Activated CD4-positive, alpha-beta T cell treated with anti-CD3 and anti-CD28 coated beads for 36 hours (primary cell): ENCODE measurements at regions not wholly inside any gene's neighbourhood (a gene's known extent, or its start where the extent isn't known, plus 50 kb on each side); places are given as distances from the start of the nearest gene placed in this dataset.

Experiments used
- ATAC-seq: fragments of 200-7000 bp; cut with Tn5 transposase; one replicate; pipeline ENCODE4 v1.10.0; 2021; ENCODE audit warnings: mild to moderate bottlenecking, moderate library complexity
- CTCF ChIA-PET: fragments of 350-600 bp; sonication (Branson Sonifier 250); formaldehyde crosslinking; loops from one replicate; lab custom pipeline; 2021; ENCODE audit warnings: antibody characterized with exemption; lab: Charles Lee
- POLR2A ChIA-PET: fragments of 350-600 bp; sonication (Branson Sonifier 250); formaldehyde crosslinking; loops from one replicate; lab custom pipeline; 2021; ENCODE audit warnings: antibody characterized with exemption, inconsistent platforms; lab: Charles Lee
- DNase-seq: peaks from one replicate; pipeline ENCODE4 v3.0.0-alpha.2; 2020
- H3K27ac Mint-ChIP-seq: one replicate; pipeline ENCODE4 v1.8.0; 2021; ENCODE audit warnings: mixed read lengths
- H3K27me3 Mint-ChIP-seq: one replicate; pipeline ENCODE4 v1.8.0; 2021; ENCODE audit warnings: mixed read lengths
- H3K36me3 Mint-ChIP-seq: one replicate; pipeline ENCODE4 v1.8.0; 2021; ENCODE audit warnings: low read depth, mixed read lengths
- H3K4me1 Mint-ChIP-seq: one replicate; pipeline ENCODE4 v1.8.0; 2021; ENCODE audit warnings: mixed read lengths
- H3K4me3 Mint-ChIP-seq: one replicate; pipeline ENCODE4 v1.8.0; 2021; ENCODE audit warnings: mild to moderate bottlenecking, moderate library complexity, mixed read lengths
- H3K9me3 Mint-ChIP-seq: one replicate; pipeline ENCODE4 v1.8.0; 2021; ENCODE audit warnings: low read depth, mixed read lengths
- intact Hi-C, 2 experiments: fragments of 100-400 bp; cut with DNase I in 1 of 2; cut with micrococcal nuclease in 1 of 2; formaldehyde crosslinking; loops; one replicate each; pipeline versions ENCODE4 v1.14.2 to v1.15.1; 2022 to 2024; cut with DNase I, micrococcal nuclease

DNA sequence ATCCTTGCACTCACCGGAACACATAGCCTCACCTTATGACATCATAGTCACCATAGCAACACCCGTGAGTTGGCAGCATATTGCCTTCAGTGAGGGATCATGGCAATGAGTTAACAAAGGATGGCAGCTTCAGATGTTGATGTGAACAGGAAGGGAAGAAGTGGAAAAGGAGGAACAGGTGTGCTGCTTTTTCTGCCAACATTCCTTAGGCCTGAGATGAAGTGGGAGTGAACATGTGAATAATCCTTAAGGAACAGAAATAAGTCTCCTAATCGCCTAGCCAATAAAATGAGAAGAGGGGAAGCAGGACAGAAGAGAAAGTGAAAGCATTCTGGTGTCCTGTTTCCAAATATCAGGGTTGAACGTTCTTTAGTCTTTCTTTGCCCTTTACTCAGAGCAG is 360.0 kb downstream of the BRINP1 start:
- ChIA-PET POLR2A (no interaction called here), CTCF (no interaction called here)
- Mint-ChIP-seq H3K36me3 (no peaks in the 10 kb centered on the region), H3K4me3 (no peak overlapping the region), H3K4me1 (no peaks in the 10 kb centered on the region), H3K27me3 (no peaks in the 10 kb centered on the region), H3K27ac (no peak overlapping the region), H3K9me3 (no peaks in the 10 kb centered on the region)
- ATAC-seq (no peak), DNase-seq (no peak)
- intact Hi-C loops, result no loop called here

- Mint-ChIP-seq H3K4me1 (no peaks in the 10 kb centered on the region), H3K27me3 (no peaks in the 10 kb centered on the region), H3K9me3 (no peaks in the 10 kb centered on the region), H3K27ac (no peak overlapping the region), H3K4me3 (no peak overlapping the region), H3K36me3 (no peaks in the 10 kb centered on the region)
- intact Hi-C loops, result no loop called here
- POLR2A ChIA-PET, result no interaction called here
- ATAC-seq (no peak), DNase-seq (no peak)
- CTCF ChIA-PET, result no interaction called here
Measured at GRCh38 chr9:119020284-119020683, 349.0 kb downstream of the BRINP1 start.

- no peak for ATAC-seq
- intact Hi-C loops, result no loop called here
- H3K4me1 Mint-ChIP-seq, result no peaks in the 10 kb centered on the region
- no peaks in the 10 kb centered on the region for H3K36me3 Mint-ChIP-seq
- ChIA-PET POLR2A (no interaction called here), CTCF (no interaction called here)
- no peak overlapping the region for H3K27ac Mint-ChIP-seq
- DNase-seq, result no peak
- H3K27me3 Mint-ChIP-seq, result no peaks in the 10 kb centered on the region
- H3K4me3 Mint-ChIP-seq, result no peak overlapping the region
- H3K9me3 Mint-ChIP-seq, result no peaks in the 10 kb centered on the region
Measured at GRCh38 chr9:119020730-119021333, 348.4 kb downstream of the BRINP1 start.

DNA sequence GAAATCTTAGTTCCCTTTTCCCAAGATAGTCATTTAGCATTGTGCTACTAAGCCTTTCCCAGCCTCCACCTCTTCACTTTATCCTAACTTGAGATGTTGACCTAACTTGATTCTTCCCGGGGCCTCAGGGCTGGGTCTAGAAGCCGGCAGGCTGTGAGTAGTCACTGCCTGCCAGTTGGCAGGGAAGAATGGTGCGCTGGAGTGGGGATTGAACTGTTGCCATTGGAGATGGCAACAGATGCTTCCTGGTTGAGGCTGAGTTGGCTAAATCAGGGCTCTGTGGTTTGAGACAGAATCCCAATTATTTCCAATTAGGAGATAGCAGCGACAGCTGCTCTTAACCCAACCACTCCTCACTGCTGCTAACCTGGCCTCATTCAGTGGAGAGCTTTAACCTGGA is 343.1 kb downstream of the BRINP1 start:
- ChIA-PET CTCF (interaction anchor here (0.8 kb wide), 1 partner anchor 828 kb away, joined by 3 read pairs; no protein-coding TSS in a partner anchor), POLR2A (no interaction called here)
- H3K4me3 Mint-ChIP-seq, result no peak overlapping the region
- no peaks in the 10 kb centered on the region for H3K36me3 Mint-ChIP-seq
- peaks cover 4% of the 10 kb centered on the region for H3K9me3 Mint-ChIP-seq
- no peak overlapping the region for H3K27ac Mint-ChIP-seq
- H3K27me3 Mint-ChIP-seq, result no peaks in the 10 kb centered on the region
- no peak for ATAC-seq
- DNase-seq, result no peak
- intact Hi-C loops, result no loop called here
- H3K4me1 Mint-ChIP-seq, result no peaks in the 10 kb centered on the region

DNA sequence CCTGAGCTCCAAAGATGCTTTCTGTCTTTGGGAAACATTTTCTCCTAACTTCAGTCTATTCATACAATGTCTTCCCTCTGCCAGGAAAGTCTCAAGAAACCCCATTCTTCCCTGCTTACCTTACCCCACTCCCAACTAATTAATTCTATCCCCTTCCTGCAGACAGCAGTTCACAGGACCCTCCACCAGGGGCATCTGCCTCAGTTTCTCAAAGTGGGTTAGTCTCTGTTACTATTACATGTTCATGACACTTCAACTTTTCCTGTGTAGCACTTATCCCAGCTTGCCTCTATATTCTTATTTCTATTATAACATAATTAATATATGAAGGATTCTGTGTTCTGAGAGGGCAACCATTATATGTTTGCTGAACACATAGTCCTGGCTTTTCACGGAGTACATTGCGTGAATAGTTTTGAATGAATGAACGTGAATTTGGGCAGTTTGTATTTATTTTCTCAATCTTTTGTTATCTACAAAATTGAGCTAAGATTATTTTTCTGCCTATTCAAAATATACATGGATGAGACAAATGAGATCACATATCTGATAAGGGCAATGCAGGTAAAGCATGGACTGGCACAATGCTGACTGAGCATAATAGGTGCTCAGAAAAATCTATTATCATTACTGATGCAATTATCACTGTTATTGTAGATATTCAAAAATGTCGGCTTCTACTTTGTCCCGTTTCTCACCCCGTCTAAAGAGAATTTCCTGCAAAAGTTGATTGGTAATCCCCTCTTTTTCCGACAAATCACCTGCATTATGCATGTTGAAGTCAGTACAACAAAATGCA is 341.1 kb downstream of the BRINP1 start:
- ChIA-PET POLR2A (no interaction called here), CTCF (interaction anchor here (0.5 to 0.6 kb wide), 2 partner anchors 907 to 1617 kb away, joined by 3 to 4 read pairs; no protein-coding TSS in a partner anchor)
- no peak overlapping the region for H3K27ac Mint-ChIP-seq
- intact Hi-C loops, result no loop called here
- ATAC-seq (no peak), DNase-seq (no peak)
- H3K4me1 Mint-ChIP-seq, result no peaks in the 10 kb centered on the region
- no peaks in the 10 kb centered on the region for H3K27me3 Mint-ChIP-seq
- no peaks in the 10 kb centered on the region for H3K36me3 Mint-ChIP-seq
- peaks cover 5% of the 10 kb centered on the region for H3K9me3 Mint-ChIP-seq
- H3K4me3 Mint-ChIP-seq, result no peak overlapping the region

DNA sequence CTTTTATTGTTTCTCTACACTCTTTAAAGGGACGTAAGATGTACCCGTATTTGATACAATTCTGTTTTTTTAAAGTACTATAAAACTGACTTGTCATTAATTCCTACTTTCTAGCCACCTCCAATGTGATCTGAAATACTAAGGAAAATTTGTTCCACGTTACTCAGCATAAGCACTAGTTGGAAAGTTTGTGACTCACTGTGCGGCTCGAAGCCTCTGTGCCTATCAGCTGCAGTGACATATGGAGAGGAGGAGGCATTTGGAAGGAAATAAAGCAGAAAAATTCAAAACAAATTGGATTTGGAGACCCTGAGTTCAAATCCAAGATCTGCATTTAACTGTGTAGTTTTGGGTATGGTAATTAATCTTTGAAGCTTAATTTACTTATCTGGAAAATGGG is 339.3 kb downstream of the BRINP1 start:
- Mint-ChIP-seq H3K27me3 (no peaks in the 10 kb centered on the region), H3K9me3 (peaks cover 5% of the 10 kb centered on the region), H3K4me1 (no peaks in the 10 kb centered on the region), H3K4me3 (no peak overlapping the region), H3K27ac (no peak overlapping the region), H3K36me3 (no peaks in the 10 kb centered on the region)
- intact Hi-C loops, result no loop called here
- ATAC-seq (no peak), DNase-seq (no peak)
- ChIA-PET CTCF (no interaction called here), POLR2A (no interaction called here)

DNA sequence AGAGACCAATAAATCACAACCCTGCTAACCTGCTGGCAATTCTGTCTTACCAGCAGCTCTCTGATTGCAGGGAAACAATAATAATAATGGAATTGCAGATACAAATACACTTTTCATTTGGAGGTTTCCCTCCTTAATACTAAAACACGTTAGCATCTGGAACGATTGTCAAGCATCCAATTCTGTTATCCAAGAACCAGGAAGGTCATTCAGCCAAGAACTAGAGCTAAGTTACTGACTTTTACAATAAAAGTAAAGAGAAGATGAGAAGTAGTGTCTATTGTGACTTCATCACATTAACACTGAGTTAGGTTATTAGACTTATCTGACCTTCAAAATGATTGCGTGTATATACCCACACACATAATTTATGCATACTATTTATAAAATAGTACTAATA is 335.6 kb downstream of the BRINP1 start:
- POLR2A ChIA-PET, result no interaction called here

DNA sequence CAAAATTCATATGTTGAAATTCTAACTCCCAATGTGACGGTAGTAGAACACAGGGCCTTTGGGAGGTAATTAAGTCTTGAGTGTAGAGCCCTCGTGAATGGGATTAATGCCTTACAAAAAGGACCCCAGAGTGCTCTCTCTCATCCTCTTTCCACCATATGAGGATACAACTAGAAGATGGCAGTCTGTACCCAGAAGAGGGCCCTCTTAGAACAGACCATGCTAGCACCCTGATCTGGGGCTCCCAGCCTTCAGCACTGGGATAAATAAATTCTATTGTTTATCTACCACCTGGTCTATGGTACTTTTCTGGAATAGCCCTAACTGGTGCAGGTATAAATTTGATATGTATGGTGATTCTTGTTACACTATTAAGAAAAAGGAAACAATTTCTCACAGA is 332.3 kb downstream of the BRINP1 start:
- Mint-ChIP-seq H3K27me3 (no peaks in the 10 kb centered on the region), H3K4me1 (no peaks in the 10 kb centered on the region), H3K27ac (no peak overlapping the region), H3K36me3 (no peaks in the 10 kb centered on the region), H3K9me3 (peaks cover 2% of the 10 kb centered on the region), H3K4me3 (no peak overlapping the region)
- POLR2A ChIA-PET, result no interaction called here
- ATAC-seq (no peak), DNase-seq (no peak)
- CTCF ChIA-PET, result no interaction called here
- intact Hi-C loops, result no loop called here

More for the DNA sequence above, 335.6 kb downstream of the BRINP1 start:
- CTCF ChIA-PET, result no interaction called here
- ATAC-seq, result no peak
- H3K9me3 Mint-ChIP-seq, result peaks cover 2% of the 10 kb centered on the region
- no peaks in the 10 kb centered on the region for H3K4me1 Mint-ChIP-seq
- DNase-seq, result no peak
- H3K4me3 Mint-ChIP-seq, result no peak overlapping the region
- no peak overlapping the region for H3K27ac Mint-ChIP-seq
- no peaks in the 10 kb centered on the region for H3K27me3 Mint-ChIP-seq
- H3K36me3 Mint-ChIP-seq, result no peaks in the 10 kb centered on the region
- intact Hi-C loops, result no loop called here

GRCh38 chr9:119043996-119044395 is 325.2 kb downstream of the BRINP1 start:
- ChIA-PET POLR2A (no interaction called here), CTCF (no interaction called here)
- Mint-ChIP-seq H3K4me1 (no peaks in the 10 kb centered on the region), H3K27ac (no peak overlapping the region), H3K9me3 (no peaks in the 10 kb centered on the region), H3K27me3 (no peaks in the 10 kb centered on the region), H3K36me3 (no peaks in the 10 kb centered on the region), H3K4me3 (no peak overlapping the region)
- no peak for ATAC-seq
- intact Hi-C loops, result no loop called here
- no peak for DNase-seq

DNA sequence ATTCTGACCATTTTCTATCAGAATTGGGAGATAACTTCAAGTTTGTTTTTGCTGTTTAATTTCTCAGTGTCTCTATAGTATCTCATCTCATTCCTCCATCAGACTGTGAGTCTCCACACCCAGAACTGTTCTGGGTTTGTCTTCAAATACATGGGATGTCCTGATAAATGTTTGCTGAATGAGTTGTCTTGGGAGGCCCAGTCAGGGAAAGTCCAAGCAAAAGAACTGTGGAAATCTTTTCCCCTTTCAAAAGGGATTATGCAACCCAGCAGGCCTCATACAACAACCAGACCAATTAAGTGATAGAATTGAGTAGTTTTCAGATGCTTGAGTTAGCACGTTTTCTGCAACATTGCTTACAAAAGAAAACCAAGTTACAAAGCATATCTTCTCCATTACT is 324.4 kb downstream of the BRINP1 start:
- POLR2A ChIA-PET, result no interaction called here
- DNase-seq (no peak), ATAC-seq (no peak)
- no peaks in the 10 kb centered on the region for H3K9me3 Mint-ChIP-seq
- H3K4me1 Mint-ChIP-seq, result no peaks in the 10 kb centered on the region
- no peaks in the 10 kb centered on the region for H3K36me3 Mint-ChIP-seq
- H3K27me3 Mint-ChIP-seq, result no peaks in the 10 kb centered on the region
- CTCF ChIA-PET, result no interaction called here
- no peak overlapping the region for H3K27ac Mint-ChIP-seq
- H3K4me3 Mint-ChIP-seq, result no peak overlapping the region
- intact Hi-C loops, result no loop called here

DNA sequence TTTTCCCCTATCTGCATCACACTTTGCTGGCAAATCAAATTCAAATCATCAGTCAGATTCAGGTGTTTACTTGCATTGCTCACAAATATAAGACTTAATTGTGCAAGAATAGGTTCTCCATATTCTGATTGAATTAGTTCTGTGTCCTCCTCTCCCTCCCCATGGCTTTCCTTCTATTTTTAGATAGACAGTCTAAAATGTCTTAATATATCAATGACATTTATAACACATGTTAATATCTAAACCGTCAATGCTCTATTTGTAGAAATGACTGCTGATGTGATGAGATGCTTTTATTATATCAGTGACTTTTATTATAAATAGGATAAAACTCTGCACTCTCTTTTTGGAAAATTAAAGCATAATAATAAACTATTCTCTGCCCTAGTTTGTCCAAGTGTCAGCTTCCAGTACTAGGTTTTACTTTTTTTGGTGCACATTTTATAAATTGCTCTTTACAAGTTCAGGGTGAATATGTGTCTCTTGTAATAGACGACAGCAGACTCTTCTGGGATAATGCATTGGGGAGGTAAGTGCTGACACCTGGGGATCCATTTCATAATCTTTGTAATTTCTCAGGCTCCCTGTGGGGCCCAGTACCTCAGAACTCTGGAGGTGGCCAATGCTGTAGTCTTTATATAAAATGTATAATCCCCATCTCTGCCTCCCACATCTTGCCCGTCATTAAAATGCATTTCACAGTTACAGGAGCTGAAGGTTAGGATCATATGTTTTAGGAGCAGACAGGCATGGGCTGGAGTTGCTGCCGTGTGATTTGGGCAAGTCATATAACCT is 321.5 kb downstream of the BRINP1 start:
- ChIA-PET POLR2A (no interaction called here), CTCF (no interaction called here)
- no peak overlapping the region for H3K4me3 Mint-ChIP-seq
- no peak for DNase-seq
- H3K27me3 Mint-ChIP-seq, result no peaks in the 10 kb centered on the region
- H3K9me3 Mint-ChIP-seq, result peaks cover 4% of the 10 kb centered on the region
- no peak for ATAC-seq
- intact Hi-C loops, result no loop called here
- no peaks in the 10 kb centered on the region for H3K36me3 Mint-ChIP-seq
- no peaks in the 10 kb centered on the region for H3K4me1 Mint-ChIP-seq
- H3K27ac Mint-ChIP-seq, result no peak overlapping the region

DNA sequence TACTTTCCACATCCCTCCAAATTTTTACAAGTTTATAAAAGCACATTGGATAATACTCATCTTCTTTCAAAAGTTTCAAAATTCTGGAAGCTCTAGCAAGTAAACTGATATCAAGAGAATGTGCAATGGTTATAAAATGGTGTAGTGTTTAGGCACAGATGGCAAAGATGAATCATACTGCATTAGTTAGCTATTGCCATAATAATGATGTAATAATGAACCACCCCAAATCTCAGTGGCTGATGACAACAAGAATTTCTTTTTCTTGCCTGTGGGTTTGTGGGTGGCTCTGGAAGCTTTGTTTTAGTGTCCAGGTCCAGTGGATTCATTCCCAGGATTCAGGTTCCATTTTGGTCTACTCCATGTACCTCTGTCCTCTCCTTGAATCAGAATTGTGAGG is 319.0 kb downstream of the BRINP1 start:
- H3K27me3 Mint-ChIP-seq, result no peaks in the 10 kb centered on the region

More for the DNA sequence above, 319.0 kb downstream of the BRINP1 start:
- peaks cover 4% of the 10 kb centered on the region for H3K9me3 Mint-ChIP-seq
- DNase-seq, result no peak
- no peak for ATAC-seq
- no peak overlapping the region for H3K4me3 Mint-ChIP-seq
- no peak overlapping the region for H3K27ac Mint-ChIP-seq
- intact Hi-C loops, result no loop called here
- CTCF ChIA-PET, result no interaction called here
- no peaks in the 10 kb centered on the region for H3K4me1 Mint-ChIP-seq
- POLR2A ChIA-PET, result no interaction called here
- no peaks in the 10 kb centered on the region for H3K36me3 Mint-ChIP-seq
